ENCODE measurements at regions not wholly inside any gene's neighbourhood (a gene's known extent, or its start where the extent isn't known, plus 50 kb on each side); places are given as distances from the start of the nearest gene placed in this dataset.

- TF ChIP-seq CTCF (IDR thresholded peaks at IDR 0.05; ENCODE audit: poor library complexity), result no peak
- no peak for TF ChIP-seq EZH2 (IDR thresholded peaks at IDR 0.05; ENCODE audit: borderline replicate concordance)
- no peak for TF ChIP-seq EZH2phosphoT487 (IDR thresholded peaks at IDR 0.05; ENCODE audit: low read depth, severe bottlenecking, unreplicated experiment)
- H3K79me2 ChIP-seq, result no peaks in the 10 kb centered on the region
- no peaks in the 10 kb centered on the region for H4K20me1 ChIP-seq (ENCODE audit: insufficient read depth, poor library complexity, severe bottlenecking)
- no peak for DNase-seq (ENCODE audit: low spot score)
- H3K4me2 ChIP-seq, result no peak overlapping the region
- no peak overlapping the region for H2AFZ ChIP-seq
- H3K36me3 ChIP-seq (replicated peaks; ENCODE audit: insufficient read depth, low read depth), result no peaks in the 10 kb centered on the region
- 62% methylated on average over 12 of the region's 12 CpGs for WGBS (ENCODE audit: low lambda C conversion rate, missing lambda C conversion rate)
- H3K27ac ChIP-seq, result no peak overlapping the region
- H3K27me3 ChIP-seq, result peaks cover 4% of the 10 kb centered on the region
- H3K9me3 ChIP-seq (ENCODE audit: low read depth), result no peaks in the 10 kb centered on the region
- H3K9me2 ChIP-seq (replicated peaks; ENCODE audit: insufficient read depth), result no peaks in the 10 kb centered on the region
- no peak overlapping the region for H3K4me3 ChIP-seq
- H3K4me1 ChIP-seq (ENCODE audit: insufficient read depth), result no peaks in the 10 kb centered on the region
Observed at GRCh38 chr5:10063997-10064396, 185.7 kb downstream of the ATPSCKMT start.

GRCh38 chr5:10059980-10060379 lies 189.7 kb downstream of the ATPSCKMT start:
- H3K9me2 ChIP-seq (replicated peaks; ENCODE audit: insufficient read depth), result no peaks in the 10 kb centered on the region
- no peaks in the 10 kb centered on the region for H3K9me3 ChIP-seq (ENCODE audit: low read depth)
- no peaks in the 10 kb centered on the region for H3K36me3 ChIP-seq (replicated peaks; ENCODE audit: insufficient read depth, low read depth)
- H4K20me1 ChIP-seq (ENCODE audit: insufficient read depth, poor library complexity, severe bottlenecking), result no peaks in the 10 kb centered on the region
- TF ChIP-seq EZH2 (IDR thresholded peaks at IDR 0.05; ENCODE audit: borderline replicate concordance), result no peak
- TF ChIP-seq EZH2phosphoT487 (IDR thresholded peaks at IDR 0.05; ENCODE audit: low read depth, severe bottlenecking, unreplicated experiment), result no peak
- TF ChIP-seq CTCF (IDR thresholded peaks at IDR 0.05; ENCODE audit: poor library complexity), result no peak
- H3K79me2 ChIP-seq, result no peaks in the 10 kb centered on the region
- no peak for DNase-seq (ENCODE audit: low spot score)
- H2AFZ ChIP-seq, result no peak overlapping the region
- peaks cover 4% of the 10 kb centered on the region for H3K27me3 ChIP-seq
- WGBS (ENCODE audit: low lambda C conversion rate, missing lambda C conversion rate), result 95% methylated on average over 5 of the region's 5 CpGs
- H3K4me1 ChIP-seq (ENCODE audit: insufficient read depth), result no peaks in the 10 kb centered on the region
- H3K4me3 ChIP-seq, result no peak overlapping the region
- no peak overlapping the region for H3K27ac ChIP-seq
- no peak overlapping the region for H3K4me2 ChIP-seq

- no peak for DNase-seq (ENCODE audit: low spot score)
- H4K20me1 ChIP-seq (ENCODE audit: insufficient read depth, poor library complexity, severe bottlenecking), result no peaks in the 10 kb centered on the region
- H3K27me3 ChIP-seq, result peaks cover 4% of the 10 kb centered on the region
- no peaks in the 10 kb centered on the region for H3K79me2 ChIP-seq
- H3K9me3 ChIP-seq (ENCODE audit: low read depth), result no peaks in the 10 kb centered on the region
- H3K36me3 ChIP-seq (replicated peaks; ENCODE audit: insufficient read depth, low read depth), result no peaks in the 10 kb centered on the region
- TF ChIP-seq CTCF (IDR thresholded peaks at IDR 0.05; ENCODE audit: poor library complexity) (no peak), EZH2 (IDR thresholded peaks at IDR 0.05; ENCODE audit: borderline replicate concordance) (no peak), EZH2phosphoT487 (IDR thresholded peaks at IDR 0.05; ENCODE audit: low read depth, severe bottlenecking, unreplicated experiment) (no peak)
- no peak overlapping the region for H3K4me3 ChIP-seq
- no peaks in the 10 kb centered on the region for H3K4me1 ChIP-seq (ENCODE audit: insufficient read depth)
- no peak overlapping the region for H3K4me2 ChIP-seq
- H2AFZ ChIP-seq, result no peak overlapping the region
- H3K27ac ChIP-seq, result no peak overlapping the region
- WGBS (ENCODE audit: low lambda C conversion rate, missing lambda C conversion rate), result 68% methylated on average over 9 of the region's 9 CpGs
- H3K9me2 ChIP-seq (replicated peaks; ENCODE audit: insufficient read depth), result no peaks in the 10 kb centered on the region
Observed at GRCh38 chr5:10059556-10059955, 190.1 kb downstream of the ATPSCKMT start.

- 85% methylated on average over 7 of the region's 7 CpGs for whole genome bisulfite sequencing (ENCODE audit: low lambda C conversion rate, missing lambda C conversion rate)
- Histone ChIP-seq H3K4me2 (no peak overlapping the region), H3K9me3 (ENCODE audit: low read depth) (no peaks in the 10 kb centered on the region), H3K27me3 (peaks cover 4% of the 10 kb centered on the region), H3K79me2 (no peaks in the 10 kb centered on the region), H3K4me1 (ENCODE audit: insufficient read depth) (no peaks in the 10 kb centered on the region), H3K27ac (no peak overlapping the region), H3K36me3 (replicated peaks; ENCODE audit: insufficient read depth, low read depth) (no peaks in the 10 kb centered on the region), H3K4me3 (no peak overlapping the region), H2AFZ (no peak overlapping the region), H4K20me1 (ENCODE audit: insufficient read depth, poor library complexity, severe bottlenecking) (no peaks in the 10 kb centered on the region), H3K9me2 (replicated peaks; ENCODE audit: insufficient read depth) (no peaks in the 10 kb centered on the region)
- no peak for DNase-seq (ENCODE audit: low spot score)
- no peak for TF ChIP-seq CTCF (IDR thresholded peaks at IDR 0.05; ENCODE audit: poor library complexity)
- TF ChIP-seq EZH2phosphoT487 (IDR thresholded peaks at IDR 0.05; ENCODE audit: low read depth, severe bottlenecking, unreplicated experiment), result no peak
- TF ChIP-seq EZH2 (IDR thresholded peaks at IDR 0.05; ENCODE audit: borderline replicate concordance), result no peak
Observed at GRCh38 chr5:10057356-10057755, 192.3 kb downstream of the ATPSCKMT start.

Data from hepatocyte (in vitro differentiated cells).